Muscle layer of colon (tissue), 2 donors: ENCODE measurements at regions not wholly inside any gene's neighbourhood (a gene's known extent, or its start where the extent isn't known, plus 50 kb on each side); places are given as distances from the start of the nearest gene placed in this dataset.

ENCODE experiments used
- H3K27ac ChIP-seq: one replicate; pipeline ENCODE4 v1.7.0; 2013; ENCODE audit warnings: low read depth, mild to moderate bottlenecking, low read length, moderate library complexity
- H3K27me3 ChIP-seq, 2 donors: one replicate each; pipeline ENCODE4 v1.7.0; 2013; ENCODE audit warnings: low read length in 2 of 2, mild to moderate bottlenecking in 2 of 2; ENCODE audit not compliant: insufficient read depth in 2 of 2, control insufficient read depth in 1 of 2
- H3K36me3 ChIP-seq: one replicate; pipeline ENCODE4 v1.7.0; 2013; ENCODE audit warnings: mild to moderate bottlenecking, low read length; ENCODE audit not compliant: insufficient read depth
- H3K4me1 ChIP-seq: one replicate; pipeline ENCODE4 v1.7.0; 2013; ENCODE audit warnings: mild to moderate bottlenecking, low read length; ENCODE audit not compliant: insufficient read depth
- H3K4me3 ChIP-seq, 2 donors: one replicate each; pipeline ENCODE4 v1.7.0; 2013; ENCODE audit warnings: low read length in 2 of 2, low read depth in 1 of 2, mild to moderate bottlenecking in 1 of 2, moderate library complexity in 1 of 2
- H3K9ac ChIP-seq: one replicate; pipeline ENCODE4 v1.7.0; 2013; ENCODE audit warnings: low read length
- H3K9me3 ChIP-seq: one replicate; pipeline ENCODE4 v1.7.0; 2013; ENCODE audit warnings: mild to moderate bottlenecking, low read length
- donor health status: abdominal sarcoma.
- donor health status: Adenocarcinoma of cecum.

- no peaks in the 10 kb centered on the region for H3K9me3 ChIP-seq
- H3K9ac ChIP-seq, result no peak overlapping the region
- no peak overlapping the region for H3K4me3 ChIP-seq
- H3K27me3 ChIP-seq, result peaks cover 0 to 5% of the 10 kb centered on the region in 2 donors
- no peaks in the 10 kb centered on the region for H3K36me3 ChIP-seq
- H3K4me1 ChIP-seq, result no peaks in the 10 kb centered on the region
- H3K27ac ChIP-seq, result no peak overlapping the region
Measured at GRCh38 chr7:425794-426188, 93.9 kb downstream of the PDGFA start.

GRCh38 chr7:426510-426909 lies 93.1 kb downstream of the PDGFA start:
- Histone ChIP-seq H3K27ac (no peak overlapping the region), H3K36me3 (no peaks in the 10 kb centered on the region), H3K9ac (no peak overlapping the region), H3K27me3 (peaks cover 0 to 5% of the 10 kb centered on the region in 2 donors), H3K4me1 (no peaks in the 10 kb centered on the region), H3K9me3 (no peaks in the 10 kb centered on the region), H3K4me3 (no peak overlapping the region)

GRCh38 chr7:427506-428103 lies 92.0 kb downstream of the PDGFA start:
- H3K36me3 ChIP-seq, result no peaks in the 10 kb centered on the region
- no peaks in the 10 kb centered on the region for H3K27me3 ChIP-seq
- H3K4me3 ChIP-seq, result no peak overlapping the region
- no peak overlapping the region for H3K9ac ChIP-seq
- H3K9me3 ChIP-seq, result no peaks in the 10 kb centered on the region
- no peaks in the 10 kb centered on the region for H3K4me1 ChIP-seq
- H3K27ac ChIP-seq, result no peak overlapping the region

- Histone ChIP-seq H3K27ac (no peak overlapping the region), H3K36me3 (no peaks in the 10 kb centered on the region), H3K9ac (no peak overlapping the region), H3K4me1 (no peaks in the 10 kb centered on the region), H3K4me3 (no peak overlapping the region), H3K27me3 (no peaks in the 10 kb centered on the region), H3K9me3 (no peaks in the 10 kb centered on the region)
Measured at GRCh38 chr7:428387-428786, 91.3 kb downstream of the PDGFA start.

- Histone ChIP-seq H3K27me3 (peaks cover 0 to 5% of the 10 kb centered on the region in 2 donors), H3K27ac (no peak overlapping the region)
Measured at GRCh38 chr7:428927-429827, 90.5 kb downstream of the PDGFA start.

GRCh38 chr7:429828-430180 lies 89.8 kb downstream of the PDGFA start:
- Histone ChIP-seq H3K27me3 (peaks cover 0 to 5% of the 10 kb centered on the region in 2 donors), H3K4me3 (no peak overlapping the region), H3K4me1 (no peaks in the 10 kb centered on the region), H3K36me3 (no peaks in the 10 kb centered on the region), H3K27ac (no peak overlapping the region), H3K9ac (no peak overlapping the region), H3K9me3 (no peaks in the 10 kb centered on the region)

More at GRCh38 chr7:428927-429827, 90.5 kb downstream of the PDGFA start:
- Histone ChIP-seq H3K36me3 (no peaks in the 10 kb centered on the region), H3K4me1 (no peaks in the 10 kb centered on the region), H3K9ac (no peak overlapping the region), H3K9me3 (no peaks in the 10 kb centered on the region), H3K4me3 (no peak overlapping the region)

- Histone ChIP-seq H3K4me3 (no peak overlapping the region), H3K9me3 (no peaks in the 10 kb centered on the region), H3K9ac (no peak overlapping the region), H3K4me1 (no peaks in the 10 kb centered on the region), H3K27me3 (peaks cover 0 to 5% of the 10 kb centered on the region in 2 donors), H3K27ac (no peak overlapping the region), H3K36me3 (no peaks in the 10 kb centered on the region)
Measured at GRCh38 chr7:431041-431440, 88.6 kb downstream of the PDGFA start.

GRCh38 chr7:431658-432111 lies 88.0 kb downstream of the PDGFA start:
- no peak overlapping the region for H3K27ac ChIP-seq
- H3K27me3 ChIP-seq, result peaks cover 0 to 5% of the 10 kb centered on the region in 2 donors
- H3K4me1 ChIP-seq, result no peaks in the 10 kb centered on the region
- H3K4me3 ChIP-seq, result no peak overlapping the region
- no peaks in the 10 kb centered on the region for H3K9me3 ChIP-seq
- no peak overlapping the region for H3K9ac ChIP-seq
- no peaks in the 10 kb centered on the region for H3K36me3 ChIP-seq

GRCh38 chr7:432256-432655 lies 87.4 kb downstream of the PDGFA start:
- no peak overlapping the region for H3K9ac ChIP-seq
- H3K4me1 ChIP-seq, result no peaks in the 10 kb centered on the region
- H3K4me3 ChIP-seq, result no peak overlapping the region
- no peak overlapping the region for H3K27ac ChIP-seq
- H3K9me3 ChIP-seq, result no peaks in the 10 kb centered on the region
- peaks cover 0 to 5% of the 10 kb centered on the region in 2 donors for H3K27me3 ChIP-seq
- no peaks in the 10 kb centered on the region for H3K36me3 ChIP-seq

- Histone ChIP-seq H3K9me3 (no peaks in the 10 kb centered on the region), H3K27me3 (peaks cover 0 to 5% of the 10 kb centered on the region in 2 donors), H3K36me3 (no peaks in the 10 kb centered on the region), H3K4me1 (no peaks in the 10 kb centered on the region), H3K9ac (no peak overlapping the region), H3K4me3 (no peak overlapping the region), H3K27ac (no peak overlapping the region)
Measured at GRCh38 chr7:432933-433332, 86.7 kb downstream of the PDGFA start.

- no peak overlapping the region for H3K4me3 ChIP-seq
- peaks cover 0 to 5% of the 10 kb centered on the region in 2 donors for H3K27me3 ChIP-seq
- no peak overlapping the region for H3K9ac ChIP-seq
- no peaks in the 10 kb centered on the region for H3K36me3 ChIP-seq
- H3K27ac ChIP-seq, result no peak overlapping the region
- H3K9me3 ChIP-seq, result no peaks in the 10 kb centered on the region
- H3K4me1 ChIP-seq, result no peaks in the 10 kb centered on the region
Measured at GRCh38 chr7:433558-433957, 86.1 kb downstream of the PDGFA start.
